ENCODE measurements at regions not wholly inside any gene's neighbourhood (a gene's known extent, or its start where the extent isn't known, plus 50 kb on each side); places are given as distances from the start of the nearest gene placed in this dataset.

- DNase-seq (ENCODE audit: low read depth) = no peak
Measured at GRCh38 chr15:79230766-79231165, 51.8 kb upstream of the ANKRD34C start.

GRCh38 chr15:79222808-79223207, 59.7 kb upstream of the ANKRD34C start:
- DNase-seq (ENCODE audit: low read depth) = no peak

- DNase-seq (ENCODE audit: low read depth) = no peak
Measured at GRCh38 chr15:79221696-79222095, 60.8 kb upstream of the ANKRD34C start.

GRCh38 chr15:79219393-79220056, 63.0 kb upstream of the ANKRD34C start:
- DNase-seq (ENCODE audit: low read depth) = no peak

DNA sequence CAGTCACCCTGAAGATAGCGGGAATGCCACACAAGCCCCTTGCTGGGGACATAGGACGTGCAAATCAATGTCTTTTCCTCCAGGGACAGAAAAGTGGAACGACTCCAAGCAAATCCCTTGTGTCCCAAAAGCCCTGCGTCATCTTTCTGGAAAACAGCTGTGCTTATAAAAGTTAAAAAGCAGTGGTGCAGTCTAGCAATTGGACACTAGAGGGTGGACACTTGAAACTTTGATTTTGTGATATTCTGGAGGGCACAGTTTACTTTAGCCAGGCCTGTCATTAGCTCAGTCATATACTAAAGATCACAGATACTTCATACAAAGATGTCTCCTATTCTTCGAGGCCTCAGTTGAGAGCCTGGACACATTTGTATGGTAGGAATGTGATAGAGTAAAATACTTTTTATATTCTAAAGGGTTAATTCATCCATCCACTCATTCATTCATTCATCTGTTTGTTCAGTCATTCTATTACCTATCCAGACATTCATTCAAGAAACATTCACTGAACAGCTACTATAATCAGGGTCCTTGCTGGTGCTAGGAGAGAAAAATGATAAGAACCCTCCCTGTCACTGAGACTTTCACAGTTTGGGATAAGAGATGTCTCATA, 63.8 kb upstream of the ANKRD34C start:
- no peak for DNase-seq (ENCODE audit: low read depth)

DNA sequence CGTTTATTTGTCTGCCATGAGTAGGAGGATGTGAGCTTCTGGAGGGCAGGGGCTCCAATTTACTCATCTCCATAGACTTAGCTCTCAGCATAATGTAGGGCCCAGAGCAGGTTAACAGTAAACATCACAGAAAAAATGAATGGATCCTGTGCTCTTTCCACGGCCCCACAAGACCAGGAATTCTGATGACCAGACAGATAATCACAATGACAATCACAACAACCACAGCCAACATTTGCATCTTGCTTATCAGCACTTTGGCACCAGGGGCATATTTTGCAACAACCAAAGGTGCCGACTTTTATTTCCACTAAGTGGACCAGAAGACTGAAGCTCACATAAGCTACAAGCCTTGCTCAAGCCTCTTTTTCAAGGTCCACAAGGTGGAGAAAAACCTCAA, 68.9 kb upstream of the ANKRD34C start:
- DNase-seq (ENCODE audit: low read depth) = no peak

GRCh38 chr15:79212589-79213157, 69.8 kb upstream of the ANKRD34C start:
- no peak for DNase-seq (ENCODE audit: low read depth)

DNA sequence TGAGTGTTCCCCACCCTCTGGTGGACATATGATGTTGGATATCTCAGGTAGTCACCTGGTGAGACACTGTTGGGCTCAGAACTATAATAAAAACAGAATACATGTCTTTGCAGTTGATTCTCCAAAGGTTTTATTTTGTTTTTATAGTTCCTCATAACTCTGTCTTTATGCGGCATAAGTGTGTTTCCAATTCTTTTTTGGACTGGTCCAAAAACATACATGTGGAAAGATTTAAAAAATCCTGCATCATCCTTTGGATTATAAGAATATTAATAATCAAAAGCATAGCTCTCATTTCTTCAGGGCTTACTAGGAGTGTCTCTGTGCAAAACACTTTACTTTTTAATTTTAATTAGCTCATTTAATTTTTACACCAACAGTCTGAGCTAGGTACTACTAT, 71.0 kb upstream of the ANKRD34C start:
- no peak for DNase-seq (ENCODE audit: low read depth)

DNA sequence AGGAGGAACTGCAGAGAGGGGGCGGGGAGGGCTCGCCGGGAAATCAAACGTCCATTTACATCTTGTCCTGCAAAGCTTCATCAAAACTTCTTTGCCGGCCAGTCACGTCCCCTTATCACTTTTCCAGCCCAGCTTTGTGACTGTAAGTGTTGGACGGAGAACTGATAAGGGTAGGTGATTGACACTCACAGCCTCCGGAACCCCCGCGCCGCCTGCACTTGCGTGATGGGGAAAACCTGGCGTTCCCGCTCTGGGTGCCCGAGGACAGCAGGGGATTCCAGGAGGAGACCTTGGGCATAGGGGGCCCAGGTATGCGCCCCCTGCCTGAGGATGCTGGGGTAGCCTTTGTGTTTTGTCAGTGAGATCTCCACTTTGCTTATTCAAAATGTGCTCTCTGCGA, 72.8 kb upstream of the ANKRD34C start:
- no peak for DNase-seq (ENCODE audit: low read depth)

DNA sequence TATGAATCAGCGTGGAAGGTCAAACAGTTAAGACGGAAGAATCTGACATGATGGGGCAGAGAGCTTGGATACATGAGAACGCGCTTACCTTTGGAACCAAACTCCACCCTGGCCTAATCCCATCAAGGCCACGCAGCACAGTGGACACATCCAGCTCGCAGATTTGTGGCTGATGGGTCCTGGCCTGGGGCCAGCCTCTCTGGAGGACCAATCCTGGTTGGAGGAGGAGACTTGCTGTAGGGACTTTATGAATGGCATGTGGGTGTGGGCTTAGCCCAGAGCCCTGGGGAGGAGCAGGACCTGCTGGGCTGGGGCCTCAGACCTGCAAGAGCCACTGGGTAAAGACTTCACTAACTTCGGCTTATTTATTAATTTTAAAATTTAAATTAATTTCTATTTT, 73.4 kb upstream of the ANKRD34C start:
- DNase-seq (ENCODE audit: low read depth) = no peak

GRCh38 chr15:79208179-79208578, 74.3 kb upstream of the ANKRD34C start:
- no peak for DNase-seq (ENCODE audit: low read depth)

DNA sequence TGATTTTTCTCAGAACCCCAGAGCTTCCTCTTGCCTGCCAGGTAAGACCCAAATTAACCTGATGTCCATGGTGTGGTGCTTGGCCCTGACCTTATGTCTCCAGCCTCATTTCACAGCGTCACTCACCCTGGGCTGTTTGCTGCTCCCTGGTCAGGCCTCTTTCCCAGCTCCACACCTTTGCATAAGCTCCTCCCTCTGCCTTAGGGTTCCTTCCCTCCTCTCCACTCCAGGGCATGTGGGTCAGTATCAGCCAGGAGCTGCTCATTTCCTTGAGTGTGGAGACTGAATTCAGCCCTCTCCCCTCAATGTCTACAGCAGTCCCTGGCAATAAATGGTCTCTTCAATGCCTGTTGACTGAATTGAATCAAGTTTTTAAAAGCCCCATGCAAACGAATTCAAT, 75.6 kb upstream of the ANKRD34C start:
- no peak for DNase-seq (ENCODE audit: low read depth)

DNA sequence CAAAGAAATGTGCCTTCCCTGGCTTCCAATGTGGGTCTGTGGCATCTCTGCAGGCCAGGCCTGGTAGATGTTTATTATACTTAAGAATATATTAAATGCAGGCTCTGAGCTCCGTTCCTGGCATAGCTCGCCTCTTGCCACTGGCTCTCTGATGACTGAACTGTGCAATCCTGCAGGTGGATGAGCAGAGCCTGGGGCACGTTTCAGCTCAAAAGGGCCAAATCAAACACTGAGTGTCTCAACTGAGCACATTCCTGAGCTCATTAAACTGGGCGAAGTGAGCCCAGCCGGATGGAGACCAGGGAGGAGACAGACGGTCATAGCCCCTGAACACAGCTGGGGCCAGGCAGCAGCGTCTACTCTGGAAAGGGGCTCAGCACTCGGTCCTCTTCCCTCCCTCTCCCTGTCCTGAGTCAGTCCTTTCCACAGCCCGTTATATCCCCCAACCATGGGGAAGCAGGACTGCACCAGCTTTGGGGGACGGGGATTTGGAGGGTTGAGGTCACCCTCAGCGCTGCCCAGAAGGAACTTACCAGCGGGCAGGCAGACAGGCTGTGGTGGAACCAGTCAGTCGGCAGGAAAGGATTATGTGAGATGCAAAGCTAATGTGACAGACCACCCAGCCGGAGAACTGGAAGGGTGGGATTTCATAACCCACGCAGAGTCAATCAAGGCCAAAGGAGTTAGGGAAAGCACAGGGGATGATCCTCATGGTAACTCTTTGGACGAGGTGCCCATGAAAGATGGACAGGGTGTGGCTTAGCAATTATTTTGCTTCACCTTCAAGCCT, 77.4 kb upstream of the ANKRD34C start:
- no peak for DNase-seq (ENCODE audit: low read depth)

DNA sequence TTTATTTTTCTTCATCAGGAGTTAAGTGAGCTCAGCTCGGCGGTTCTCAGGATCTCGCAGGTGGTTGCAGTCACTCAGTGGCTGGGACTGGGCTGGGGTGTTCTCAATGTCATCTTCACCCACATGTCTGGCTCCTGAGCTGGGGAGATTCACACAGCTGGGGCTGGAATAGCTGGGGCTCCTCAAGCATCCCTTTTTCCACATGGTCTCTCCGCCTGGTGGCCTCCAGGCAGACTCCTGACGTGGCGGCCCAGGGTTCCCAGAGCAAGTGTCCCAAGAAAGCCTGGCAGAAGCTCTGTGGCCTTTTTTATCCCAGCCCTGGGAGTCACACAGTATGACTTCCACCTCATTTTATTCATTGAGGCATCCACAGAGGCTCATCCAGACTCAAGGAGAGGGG, 84.1 kb upstream of the ANKRD34C start:
- no peak for DNase-seq (ENCODE audit: low read depth)

GRCh38 chr15:79197285-79197684, 85.2 kb upstream of the ANKRD34C start:
- DNase-seq (ENCODE audit: low read depth) = no peak

- no peak for DNase-seq (ENCODE audit: low read depth)
Measured at GRCh38 chr15:79195802-79196201, 86.7 kb upstream of the ANKRD34C start.

- no peak for DNase-seq (ENCODE audit: low read depth)
Measured at GRCh38 chr15:79195239-79195638, 87.3 kb upstream of the ANKRD34C start.

DNA sequence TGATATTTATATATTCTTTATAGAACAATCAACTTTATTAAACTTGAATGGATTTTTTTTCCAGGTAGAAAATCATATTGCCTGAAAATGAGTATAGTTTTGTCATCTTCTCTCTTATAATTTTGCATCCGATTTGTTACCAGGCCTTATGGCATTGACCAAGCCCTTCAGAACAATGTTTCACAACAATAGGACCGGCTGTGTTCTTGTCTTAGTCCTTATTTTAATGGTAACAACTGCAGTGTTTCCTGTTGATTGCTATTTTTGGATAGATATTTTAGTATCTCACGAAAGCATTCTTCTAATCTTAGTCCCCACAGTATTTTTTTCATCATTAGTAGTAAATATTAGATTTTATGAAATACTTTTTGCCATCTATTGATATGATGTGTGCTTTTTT, 88.1 kb upstream of the ANKRD34C start:
- DNase-seq (ENCODE audit: low read depth) = no peak

DNA sequence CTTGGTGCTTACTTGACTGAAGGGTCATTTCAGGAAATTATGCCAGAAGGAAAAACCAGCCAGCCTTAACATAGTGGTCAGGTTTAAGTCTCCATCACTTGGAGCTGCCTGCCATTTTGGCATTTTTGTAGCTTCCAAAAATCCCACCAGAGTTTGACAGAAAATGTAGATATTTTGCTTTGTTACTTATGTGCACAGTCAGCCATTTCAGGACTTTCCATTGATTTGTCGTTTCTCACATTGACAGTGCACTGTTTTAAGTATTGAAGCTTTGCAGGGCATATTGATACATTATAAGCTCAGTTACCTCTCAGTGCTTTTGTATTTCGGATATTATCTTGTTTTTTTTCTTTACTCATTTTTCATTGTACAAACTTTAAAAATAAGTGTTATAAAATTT, 89.0 kb upstream of the ANKRD34C start:
- DNase-seq (ENCODE audit: low read depth) = no peak

DNA sequence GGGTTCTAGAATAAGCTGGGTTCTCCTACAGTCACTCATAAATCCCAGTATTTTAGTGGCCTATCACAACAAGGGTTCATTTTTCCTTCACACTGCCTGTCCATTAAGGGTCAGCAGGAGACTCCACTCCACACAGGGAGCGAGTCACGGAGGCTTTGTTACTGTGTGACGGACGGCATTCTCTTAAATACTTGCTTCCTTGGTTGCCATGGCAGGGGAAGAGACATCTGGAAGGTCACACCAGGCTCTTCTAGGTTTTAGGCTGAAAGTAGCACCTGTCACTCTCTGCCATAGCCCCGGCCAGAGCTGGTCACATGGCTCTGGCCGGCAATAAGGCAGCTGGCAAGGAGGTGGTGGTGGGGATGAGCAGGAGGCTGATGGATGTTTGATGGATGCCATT, 89.4 kb upstream of the ANKRD34C start:
- no peak for DNase-seq (ENCODE audit: low read depth)

GRCh38 chr15:79192462-79193036, 90.0 kb upstream of the ANKRD34C start:
- no peak for DNase-seq (ENCODE audit: low read depth)

GRCh38 chr15:79190093-79190492, 92.4 kb upstream of the ANKRD34C start:
- no peak for DNase-seq (ENCODE audit: low read depth)

GRCh38 chr15:79186616-79187015, 95.9 kb upstream of the ANKRD34C start:
- no peak for DNase-seq (ENCODE audit: low read depth)
